H1 (cell line): ENCODE measurements at regions not wholly inside any gene's neighbourhood (a gene's known extent, or its start where the extent isn't known, plus 50 kb on each side); places are given as distances from the start of the nearest gene placed in this dataset.

Experiments
- CTCF ChIA-PET: fragments of 300-600 bp; sonication (Branson Sonifier 250); formaldehyde crosslinking; loops from one replicate; lab custom pipeline; 2021; ENCODE audit not compliant: partially characterized antibody; lab: Charles Lee
- POLR2A ChIA-PET: fragments of 300-600 bp; sonication (Branson Sonifier 250); formaldehyde crosslinking; loops from one replicate; lab custom pipeline; 2021; ENCODE audit warnings: inconsistent platforms; ENCODE audit not compliant: partially characterized antibody; lab: Charles Lee
- DNase-seq, 2 experiments: peaks; one replicate each; pipeline versions ENCODE4 v3.0.0 to v3.0.0-alpha.2; 2010 to 2022; ENCODE audit warnings: low spot score in 2 of 2, low read depth in 1 of 2, mixed read lengths in 1 of 2
- FAIRE-seq: peaks from 2 replicates; lab custom pipeline; 2011; peaks lifted over from hg19 to GRCh38; lab: Jason Lieb, UNC
- H2AFZ ChIP-seq: 2 replicates; pipeline ENCODE4 v1.8.1; 2012; ENCODE audit warnings: low read length, inconsistent platforms
- H2AK5ac ChIP-seq: 2 replicates; pipeline ENCODE4 v1.6.1; 2013; ENCODE audit warnings: low read depth, low read length
- H2BK120ac ChIP-seq: replicated peaks from 2 replicates; pipeline ENCODE3; 2013; ENCODE audit warnings: low read depth, low read length, inconsistent platforms
- H2BK12ac ChIP-seq: 2 replicates; pipeline ENCODE4 v1.6.1; 2013; ENCODE audit warnings: low read depth, low read length
- H2BK15ac ChIP-seq: 2 replicates; pipeline ENCODE4 v1.6.1; 2013; ENCODE audit warnings: low read length
- H2BK20ac ChIP-seq: 2 replicates; pipeline ENCODE4 v1.6.1; 2013; ENCODE audit warnings: low read length
- H2BK5ac ChIP-seq: 2 replicates; pipeline ENCODE4 v1.6.1; 2013; ENCODE audit warnings: low read depth, low read length
- H3K14ac ChIP-seq: 2 replicates; pipeline ENCODE4 v1.6.1; 2013; ENCODE audit warnings: inconsistent platforms; ENCODE audit not compliant: insufficient read length
- H3K18ac ChIP-seq: 2 replicates; pipeline ENCODE4 v1.6.1; 2013; ENCODE audit warnings: low read length; ENCODE audit errors: extremely low read depth
- H3K23ac ChIP-seq: 2 replicates; pipeline ENCODE4 v1.6.1; 2013; ENCODE audit warnings: inconsistent platforms; ENCODE audit not compliant: insufficient read length
- H3K23me2 ChIP-seq: 2 replicates; pipeline ENCODE4 v1.6.1; 2013; ENCODE audit warnings: low read depth, low read length
- H3K27ac ChIP-seq: 2 replicates; pipeline ENCODE4 v1.6.1; 2011; ENCODE audit warnings: low read depth, low read length, inconsistent platforms
- H3K27me3 ChIP-seq, 4 experiments: replicated peaks in 1 of 4; 1 replicate in 1 of 4; 2 replicates in 3 of 4; pipeline versions ENCODE4 v1.6.1 to v1.8.1; 2011 to 2013; ENCODE audit warnings: low read length in 3 of 4, mild to moderate bottlenecking in 3 of 4, inconsistent platforms in 2 of 4, mixed read lengths in 2 of 4, moderate library complexity in 1 of 4; ENCODE audit not compliant: control insufficient read depth in 3 of 4, insufficient read depth in 3 of 4; ENCODE audit errors: extremely low read depth in 1 of 4
- H3K36me3 ChIP-seq, 4 experiments: 2 replicates each; pipeline versions ENCODE4 v1.6.1 to v1.8.1; 2011 to 2013; ENCODE audit warnings: mild to moderate bottlenecking in 4 of 4, low read length in 3 of 4, moderate library complexity in 2 of 4, control low read depth in 1 of 4, inconsistent platforms in 1 of 4; ENCODE audit not compliant: insufficient read depth in 4 of 4, control insufficient read depth in 2 of 4
- H3K4ac ChIP-seq: replicated peaks from 2 replicates; pipeline ENCODE3; 2013; ENCODE audit warnings: low read length, low read depth, mixed read lengths, inconsistent platforms; ENCODE audit not compliant: insufficient read length
- H3K4me1 ChIP-seq, 4 experiments: replicated peaks in 1 of 4; 1 replicate in 1 of 4; 2 replicates in 3 of 4; pipeline versions ENCODE4 v1.6.1 to v1.8.1; 2011 to 2013; ENCODE audit warnings: low read length in 3 of 4, inconsistent platforms in 2 of 4, mixed read lengths in 1 of 4; ENCODE audit not compliant: insufficient read depth in 4 of 4, control insufficient read depth in 3 of 4
- H3K4me2 ChIP-seq, 2 experiments: 2 replicates each; pipeline versions ENCODE4 v1.6.1 to v1.8.1; 2011 to 2013; ENCODE audit warnings: low read depth in 2 of 2, low read length in 2 of 2, control low read depth in 1 of 2, inconsistent platforms in 1 of 2, mild to moderate bottlenecking in 1 of 2; ENCODE audit not compliant: insufficient read depth in 1 of 2
- H3K4me3 ChIP-seq, 4 experiments: fragments of 200-600, 300-600 bp in 1 of 4; sonication (generic), shearing (Covaris generic), sonication (Bioruptor Twin) in 1 of 4; 2 replicates each; pipeline versions ENCODE4 v1.5.1 to v1.8.1; 2011 to 2016; ENCODE audit warnings: low read length in 4 of 4, low read depth in 3 of 4, control low read depth in 2 of 4, inconsistent platforms in 2 of 4, mild to moderate bottlenecking in 2 of 4, mixed read lengths in 1 of 4, moderate library complexity in 1 of 4; ENCODE audit not compliant: insufficient read depth in 2 of 4; ENCODE audit errors: extremely low read depth in 1 of 4
- H3K56ac ChIP-seq: replicated peaks from 2 replicates; pipeline ENCODE3; 2013; ENCODE audit warnings: low read depth, mild to moderate bottlenecking, mixed read lengths, low read length, inconsistent platforms; ENCODE audit not compliant: insufficient read length
- H3K79me1 ChIP-seq: 2 replicates; pipeline ENCODE4 v1.6.1; 2013; ENCODE audit warnings: low read depth, low read length, control low read depth
- H3K79me2 ChIP-seq, 2 experiments: 2 replicates each; pipeline versions ENCODE4 v1.6.1 to v1.8.1; 2012 to 2013; ENCODE audit warnings: low read length in 2 of 2, mild to moderate bottlenecking in 2 of 2, inconsistent platforms in 1 of 2; ENCODE audit not compliant: insufficient read depth in 2 of 2, control insufficient read depth in 1 of 2
- H3K9ac ChIP-seq, 4 experiments: replicated peaks in 1 of 4; 1 replicate in 1 of 4; 2 replicates in 3 of 4; pipeline versions ENCODE4 v1.6.1 to v1.8.1; 2011 to 2013; ENCODE audit warnings: low read depth in 3 of 4, low read length in 3 of 4, control low read depth in 2 of 4, mild to moderate bottlenecking in 2 of 4, moderate library complexity in 2 of 4, inconsistent platforms in 1 of 4; ENCODE audit errors: extremely low read depth in 1 of 4
- H3K9me3 ChIP-seq, 2 experiments: 2 replicates each; pipeline versions ENCODE4 v1.6.1 to v1.8.1; 2012 to 2013; ENCODE audit warnings: mild to moderate bottlenecking in 2 of 2, moderate library complexity in 2 of 2, control low read depth in 1 of 2, inconsistent platforms in 1 of 2, low read depth in 1 of 2, low read length in 1 of 2, mixed read lengths in 1 of 2; ENCODE audit not compliant: insufficient read depth in 2 of 2
- H4K20me1 ChIP-seq, 2 experiments: replicated peaks in 1 of 2; 2 replicates each; pipeline versions ENCODE3 to v1.8.1; 2011 to 2013; ENCODE audit warnings: inconsistent platforms in 2 of 2, low read length in 2 of 2, mild to moderate bottlenecking in 1 of 2; ENCODE audit not compliant: insufficient read depth in 2 of 2, control insufficient read depth in 1 of 2
- H4K5ac ChIP-seq: 2 replicates; pipeline ENCODE4 v1.6.1; 2013; ENCODE audit warnings: low read length, low read depth, mixed read lengths, inconsistent platforms; ENCODE audit not compliant: insufficient read length
- H4K8ac ChIP-seq: 2 replicates; pipeline ENCODE4 v1.8.0; 2013; ENCODE audit warnings: mild to moderate bottlenecking, moderate library complexity, low read length, inconsistent platforms; ENCODE audit not compliant: insufficient read depth; ENCODE audit errors: extremely low read depth
- H4K91ac ChIP-seq: replicated peaks from 2 replicates; pipeline ENCODE3; 2013; ENCODE audit warnings: low read length, mixed read lengths, inconsistent platforms; ENCODE audit not compliant: insufficient read length
- CBX5 ChIP-seq: fragments of 300-800, 300-1000 bp; sonication (generic); IDR thresholded peaks from 2 replicates; pipeline ENCODE4 v1.7.1; 2016; ENCODE audit warnings: antibody characterized with exemption, low read length, low read depth
- EZH2 ChIP-seq: fragments of 200-600 bp; sonication (generic); IDR thresholded peaks from 2 replicates; pipeline ENCODE4 v1.7.1; 2012; ENCODE audit warnings: low read depth, mild to moderate bottlenecking, moderate library complexity, low read length, inconsistent platforms; ENCODE audit not compliant: severe bottlenecking
- GABPA ChIP-seq: IDR thresholded peaks from 2 replicates; pipeline ENCODE4 v1.6.1; 2011; ENCODE audit warnings: mild to moderate bottlenecking, low read length, moderate library complexity, borderline replicate concordance; ENCODE audit not compliant: insufficient read depth
- HDAC2 ChIP-seq, 2 experiments: fragments of 300-600 bp in 1 of 2; sonication (generic) in 1 of 2; IDR thresholded peaks; 2 replicates each; pipeline ENCODE4 v1.6.1; 2011 to 2012; ENCODE audit warnings: low read depth in 2 of 2, low read length in 2 of 2, mild to moderate bottlenecking in 2 of 2, moderate library complexity in 2 of 2, borderline replicate concordance in 1 of 2, inconsistent platforms in 1 of 2
- KDM4A ChIP-seq: IDR thresholded peaks from one replicate; pipeline ENCODE4 v1.7.1; 2012; ENCODE audit warnings: low read depth, mild to moderate bottlenecking, moderate library complexity, low read length, inconsistent platforms; ENCODE audit not compliant: severe bottlenecking
- MAX ChIP-seq: IDR thresholded peaks from 2 replicates; pipeline ENCODE4 v1.6.1; 2012; ENCODE audit warnings: inconsistent platforms
- NANOG ChIP-seq: IDR thresholded peaks from 2 replicates; pipeline ENCODE4 v1.6.1; 2011; ENCODE audit warnings: low read length, low read depth, mild to moderate bottlenecking, inconsistent platforms; ENCODE audit not compliant: insufficient read depth, poor library complexity, severe bottlenecking
- POLR2A ChIP-seq, 2 experiments: IDR thresholded peaks; 1 replicate in 1 of 2; 2 replicates in 1 of 2; pipeline ENCODE4 v1.6.1; 2011; ENCODE audit warnings: low read depth in 2 of 2, low read length in 2 of 2, mild to moderate bottlenecking in 2 of 2; ENCODE audit errors: control extremely low read depth in 1 of 2
- RXRA ChIP-seq: IDR thresholded peaks from 2 replicates; pipeline ENCODE4 v1.6.1; 2011; ENCODE audit warnings: low read depth, mild to moderate bottlenecking, low read length, moderate library complexity; ENCODE audit not compliant: insufficient read depth
- SP1 ChIP-seq: IDR thresholded peaks from 2 replicates; pipeline ENCODE4 v1.6.1; 2011; ENCODE audit warnings: low read depth, low read length
- TAF7 ChIP-seq: optimal IDR thresholded peaks from 2 replicates; pipeline ENCODE3; 2011; ENCODE audit warnings: low read depth, mild to moderate bottlenecking, inconsistent platforms, low read length, moderate library complexity, borderline replicate concordance
- TCF12 ChIP-seq: IDR thresholded peaks from 2 replicates; pipeline ENCODE4 v1.6.1; 2011; ENCODE audit warnings: low read depth, mild to moderate bottlenecking, low read length
- WGBS, 2 experiments: shearing (Covaris generic) in 1 of 2; methylation state at CpG; one replicate each; pipeline versions ENCODE4 v1.1.6 to v1.1.7; 2013 to 2015; ENCODE audit warnings: low lambda C conversion rate in 2 of 2, mixed read lengths in 2 of 2, inconsistent platforms in 1 of 2, low coverage in 1 of 2, missing lambda C conversion rate in 1 of 2; ENCODE audit not compliant: insufficient replicate concordance in 2 of 2, insufficient coverage in 1 of 2, insufficient read length in 1 of 2; ENCODE audit errors: extremely low coverage in 1 of 2, missing lambda C conversion rate in 1 of 2; 5-methylcytosine and 5-hydroxymethylcytosine counted together

- no peak overlapping the region for H2BK12ac ChIP-seq
- no peaks in the 10 kb centered on the region for H4K20me1 ChIP-seq
- no peak overlapping the region for H4K8ac ChIP-seq
- H3K4ac ChIP-seq, result no peak overlapping the region
- ChIA-PET CTCF (interaction anchor here (1.2 kb wide), 1 partner anchor 204 kb away, joined by 3 read pairs; no protein-coding TSS in a partner anchor), POLR2A (no interaction called here)
- H2BK5ac ChIP-seq, result no peak overlapping the region
- peaks cover 0 to 3% (median 0%) of the 10 kb centered on the region in 4 experiments; a peak in 2 of 7 replicates for H3K4me1 ChIP-seq
- no peaks in the 10 kb centered on the region for H3K36me3 ChIP-seq
- H3K23ac ChIP-seq, result no peak overlapping the region
- no peaks in the 10 kb centered on the region for H3K79me2 ChIP-seq
- no peak overlapping the region for H3K9ac ChIP-seq
- no peak overlapping the region for H2BK15ac ChIP-seq
- H2AFZ ChIP-seq, result no peak overlapping the region
- H3K56ac ChIP-seq, result no peak overlapping the region
- no peaks in the 10 kb centered on the region for H3K27me3 ChIP-seq
- H3K79me1 ChIP-seq, result no peaks in the 10 kb centered on the region
- no peaks in the 10 kb centered on the region for H3K23me2 ChIP-seq
- no peak overlapping the region for H2AK5ac ChIP-seq
- no peak for DNase-seq
- H3K18ac ChIP-seq, result no peak overlapping the region
- no peak overlapping the region for H4K5ac ChIP-seq
- no peak for FAIRE-seq
- no peak overlapping the region for H3K14ac ChIP-seq
- H2BK120ac ChIP-seq, result no peak overlapping the region
- no peak overlapping the region for H2BK20ac ChIP-seq
- no peaks in the 10 kb centered on the region for H3K9me3 ChIP-seq
- H3K27ac ChIP-seq, result no peak overlapping the region
- no peak overlapping the region for H3K4me2 ChIP-seq
- H4K91ac ChIP-seq, result no peak overlapping the region
- WGBS, 2 experiments, result 95% methylated on average over 1 of the region's 1 CpG; no CpG with 5 or more reads in 1 of the 2 experiments
- no peak overlapping the region for H3K4me3 ChIP-seq
- TF ChIP-seq GABPA (no peak), TAF7 (no peak), KDM4A (no peak), SP1 (no peak), HDAC2 (IDR thresholded peaks at IDR 0.05; ENCODE audit: borderline replicate concordance in 1 of 2, low read depth in 2 of 2, low read length in 2 of 2) (no peak), RXRA (no peak), POLR2A (IDR thresholded peaks at IDR 0.05; ENCODE audit: control extremely low read depth in 1 of 2, low read depth in 2 of 2, low read length in 2 of 2) (no peak), TCF12 (no peak), EZH2 (no peak), CBX5 (no peak), MAX (no peak), NANOG (no peak)
Measured at GRCh38 chr3:4247391-4247790, 55.8 kb upstream of the SETMAR start.
